HG03135 (cell line): ENCODE measurements at regions not wholly inside any gene's neighbourhood (a gene's known extent, or its start where the extent isn't known, plus 50 kb on each side); places are given as distances from the start of the nearest gene placed in this dataset.
"Not testable (repeated sequence)": the region's sequence is repeated elsewhere in the genome, so short reads cannot be mapped to it uniquely, and the experiment has no call there.

ENCODE experiments used
- ATAC-seq: cut with Tn5 transposase; IDR thresholded peaks from one replicate; pipeline ENCODE4 v1.9.1; 2021; ENCODE audit warnings: mild to moderate bottlenecking, moderate library complexity; ENCODE audit not compliant: unreplicated experiment

GRCh38 chr1:200284236-200284635, 125.6 kb downstream of the ZNF281 start:
- ATAC-seq: not testable (repeated sequence)

DNA sequence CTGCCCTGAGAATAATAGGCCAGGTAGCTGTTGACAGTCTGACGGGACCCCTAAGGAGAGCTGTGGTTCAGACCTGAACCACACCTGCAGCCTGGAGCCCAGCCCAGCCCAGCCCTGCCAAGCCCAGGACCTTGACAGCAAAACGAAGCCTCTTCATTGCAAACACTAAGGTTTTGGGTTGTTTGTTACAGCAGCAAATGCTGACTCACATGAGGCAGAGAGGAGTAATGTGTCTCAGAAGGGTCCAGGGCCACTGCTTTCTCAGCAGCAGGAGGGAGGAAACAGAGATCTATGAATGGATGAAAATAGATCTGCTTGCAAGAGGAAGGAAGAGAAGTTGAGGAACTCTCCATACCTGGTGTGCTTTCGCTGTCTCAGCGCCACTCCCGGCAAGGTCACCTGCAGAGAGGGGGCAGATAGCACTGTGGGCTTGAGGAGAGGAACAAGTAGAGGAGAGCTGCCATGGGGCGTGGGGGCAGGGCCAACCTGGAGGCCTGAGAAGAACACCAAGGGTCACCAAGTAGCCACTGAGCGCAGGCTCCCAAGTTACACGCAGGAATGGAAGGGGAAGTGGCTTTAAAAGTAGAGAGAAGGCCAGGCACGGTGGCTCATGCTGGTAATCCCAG, 127.2 kb downstream of the ZNF281 start:
- no peak for ATAC-seq

DNA sequence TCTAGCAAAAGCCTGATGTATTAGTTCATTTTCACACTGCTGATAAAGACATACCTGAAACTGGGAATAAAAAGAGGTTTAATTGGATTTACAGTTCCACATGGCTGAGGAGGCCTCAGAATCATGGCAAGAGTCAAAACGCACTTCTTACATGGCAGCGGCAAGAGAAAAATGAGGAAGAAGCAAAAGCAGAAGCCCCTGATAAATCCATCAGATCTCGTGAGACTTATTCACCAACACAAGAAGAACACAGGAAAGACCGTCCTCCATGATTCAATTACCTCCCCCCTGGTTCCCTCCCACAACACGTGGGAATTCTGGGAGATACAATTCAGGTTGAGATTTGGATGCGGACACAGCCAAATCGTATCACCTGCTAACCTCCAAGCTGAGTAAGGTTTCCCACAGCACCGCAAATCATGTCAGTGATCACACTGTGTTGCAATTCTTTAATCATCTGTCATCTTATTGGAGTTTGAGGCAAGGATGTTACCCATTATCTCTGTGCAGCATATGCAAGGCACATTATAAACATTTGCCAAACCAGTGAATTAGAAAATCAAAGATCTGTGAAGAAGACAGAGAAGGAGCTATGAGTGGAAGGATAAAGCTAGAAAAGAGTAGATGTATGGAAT, 128.5 kb downstream of the ZNF281 start:
- no peak for ATAC-seq

DNA sequence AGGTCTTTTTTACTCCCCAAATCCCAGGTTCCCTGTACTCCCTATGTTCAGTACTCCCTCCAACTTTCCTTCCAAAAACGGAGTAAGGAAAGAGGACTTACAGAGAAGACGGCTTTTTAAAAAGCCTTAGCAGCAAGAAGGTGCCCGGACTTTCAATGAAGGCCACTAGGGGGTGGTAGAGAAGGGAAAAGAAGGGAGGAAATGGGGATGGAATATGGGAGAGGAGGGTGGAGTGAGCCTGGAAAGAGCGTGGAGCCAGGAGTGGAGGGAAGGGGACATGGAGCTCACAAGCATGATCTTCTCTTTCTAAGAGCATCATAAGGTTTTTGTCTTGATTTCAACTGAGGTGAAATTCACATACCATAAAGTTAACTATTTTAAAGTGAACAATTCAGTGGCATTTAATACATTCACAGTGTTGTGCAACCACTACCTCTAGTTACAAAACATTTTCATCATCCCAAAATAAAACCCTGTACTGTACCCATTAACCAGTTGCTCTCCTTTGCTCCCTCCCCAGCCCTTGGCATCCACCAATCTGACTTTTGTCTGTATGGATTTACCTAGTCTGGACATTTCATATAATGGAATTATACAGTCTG, 129.9 kb downstream of the ZNF281 start:
- no peak for ATAC-seq

- ATAC-seq: no peak
Measured at GRCh38 chr1:200275816-200276453, 133.9 kb downstream of the ZNF281 start.

GRCh38 chr1:200275415-200275814, 134.4 kb downstream of the ZNF281 start:
- no peak for ATAC-seq

GRCh38 chr1:200274116-200274515, 135.7 kb downstream of the ZNF281 start:
- ATAC-seq: no peak

GRCh38 chr1:200272481-200273068, 137.3 kb downstream of the ZNF281 start:
- no peak for ATAC-seq

DNA sequence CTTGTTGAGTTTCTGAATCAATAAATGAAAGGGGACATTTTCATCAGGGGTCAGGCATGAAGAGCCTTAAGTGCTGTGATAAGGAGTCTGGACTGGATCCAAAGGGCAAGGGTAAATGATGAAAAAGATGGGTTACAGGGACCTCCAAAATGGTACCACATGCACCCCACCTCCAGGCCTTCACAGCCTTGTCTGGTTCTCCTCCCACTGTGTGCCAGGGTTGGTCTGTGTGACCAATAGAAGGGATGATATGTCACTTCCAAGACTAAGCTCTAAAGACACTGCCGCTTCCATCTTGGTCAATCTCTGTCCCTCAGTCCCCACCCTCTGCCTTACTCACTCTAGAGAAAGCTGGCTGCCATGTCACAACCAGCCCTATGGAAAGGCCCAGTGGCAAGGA, 140.6 kb downstream of the ZNF281 start:
- no peak for ATAC-seq

- no peak for ATAC-seq
Measured at GRCh38 chr1:200267937-200268336, 141.9 kb downstream of the ZNF281 start.

DNA sequence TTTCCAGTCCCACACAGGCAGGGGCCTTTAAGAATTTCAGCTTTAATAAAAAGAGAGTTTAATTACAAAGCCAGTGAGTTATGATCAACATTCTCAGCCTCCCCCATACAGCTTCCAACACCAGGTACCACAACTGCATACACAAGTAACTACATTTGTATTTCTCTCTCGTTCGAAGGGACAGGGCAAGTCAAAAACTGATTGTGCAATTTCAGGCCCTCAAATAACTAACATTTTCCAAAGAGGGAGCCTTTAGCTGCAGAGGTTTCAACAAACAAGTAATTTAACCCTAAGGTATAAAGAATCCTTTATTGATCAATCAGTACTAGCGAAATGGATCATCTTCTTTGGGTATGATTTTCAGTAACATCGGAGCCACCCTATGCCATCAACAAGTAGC, 142.4 kb downstream of the ZNF281 start:
- no peak for ATAC-seq

DNA sequence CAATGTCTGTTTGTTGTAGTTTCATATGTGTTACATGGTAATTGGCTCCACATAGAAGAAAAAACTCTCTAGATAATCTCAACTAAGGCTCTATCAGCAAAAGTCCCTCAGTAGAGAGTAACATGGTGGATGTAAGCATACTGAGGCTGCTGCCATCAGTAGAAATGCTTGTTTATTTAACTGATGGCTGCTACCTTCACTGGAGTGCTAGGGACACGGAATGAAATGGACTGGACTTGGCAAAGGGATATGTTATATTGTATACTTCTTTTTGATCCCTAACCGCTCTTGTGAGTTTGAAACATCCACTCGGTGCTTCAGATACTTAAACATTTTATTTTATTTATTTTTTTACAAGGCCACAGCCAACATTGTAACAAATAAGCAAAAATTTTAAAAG, 143.0 kb downstream of the ZNF281 start:
- no peak for ATAC-seq

GRCh38 chr1:200265881-200266280, 144.0 kb downstream of the ZNF281 start:
- no peak for ATAC-seq

- no peak for ATAC-seq
Measured at GRCh38 chr1:200265104-200265503, 144.7 kb downstream of the ZNF281 start.

DNA sequence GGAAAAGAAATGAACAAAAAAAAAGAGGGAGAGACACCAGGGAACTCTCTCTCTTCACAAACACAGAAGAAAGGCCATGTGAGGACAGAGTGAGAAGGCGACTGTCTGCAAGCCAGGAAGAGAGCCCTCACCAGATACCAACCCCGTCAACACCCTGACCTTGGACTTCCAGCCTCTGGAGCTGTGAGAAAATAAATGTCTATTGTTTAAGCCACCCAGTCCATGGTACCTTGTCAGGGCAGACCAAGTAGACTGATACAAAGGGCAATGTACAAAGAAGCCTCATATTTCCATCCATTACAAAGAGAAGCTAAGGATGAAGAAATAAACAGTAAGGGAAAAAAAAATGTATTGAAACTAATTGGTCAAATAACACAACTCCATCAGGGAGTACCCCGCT, 146.6 kb downstream of the ZNF281 start:
- ATAC-seq: no peak

DNA sequence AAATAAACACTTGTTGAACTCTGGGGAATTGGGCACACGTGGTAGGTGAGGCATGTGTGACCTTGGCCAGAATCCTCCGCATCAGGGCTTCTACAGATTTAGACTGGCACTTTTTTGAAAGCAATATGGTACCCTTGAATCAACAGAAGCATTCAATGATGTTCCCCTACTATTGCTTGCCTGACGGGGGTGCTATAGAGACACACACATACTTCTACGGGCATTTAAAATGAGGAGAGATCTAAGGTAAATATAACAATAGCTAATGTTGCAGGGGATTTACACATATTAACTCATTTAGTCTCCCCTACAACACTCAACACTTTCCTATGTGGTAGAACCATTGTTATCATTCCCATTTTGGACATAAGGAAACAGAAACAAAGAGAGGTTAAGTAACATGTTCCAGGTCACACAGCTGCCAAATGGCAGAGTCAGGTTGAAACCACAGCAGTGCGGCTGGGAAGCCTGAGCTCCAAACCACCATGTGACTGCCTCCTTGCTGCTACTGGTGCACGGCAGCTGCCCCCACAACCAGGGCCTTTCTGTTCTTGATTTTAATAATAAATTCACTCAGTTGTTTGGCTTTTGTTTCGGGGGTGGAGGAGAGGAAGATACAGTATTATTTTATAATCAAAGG, 147.4 kb downstream of the ZNF281 start:
- ATAC-seq: no peak

DNA sequence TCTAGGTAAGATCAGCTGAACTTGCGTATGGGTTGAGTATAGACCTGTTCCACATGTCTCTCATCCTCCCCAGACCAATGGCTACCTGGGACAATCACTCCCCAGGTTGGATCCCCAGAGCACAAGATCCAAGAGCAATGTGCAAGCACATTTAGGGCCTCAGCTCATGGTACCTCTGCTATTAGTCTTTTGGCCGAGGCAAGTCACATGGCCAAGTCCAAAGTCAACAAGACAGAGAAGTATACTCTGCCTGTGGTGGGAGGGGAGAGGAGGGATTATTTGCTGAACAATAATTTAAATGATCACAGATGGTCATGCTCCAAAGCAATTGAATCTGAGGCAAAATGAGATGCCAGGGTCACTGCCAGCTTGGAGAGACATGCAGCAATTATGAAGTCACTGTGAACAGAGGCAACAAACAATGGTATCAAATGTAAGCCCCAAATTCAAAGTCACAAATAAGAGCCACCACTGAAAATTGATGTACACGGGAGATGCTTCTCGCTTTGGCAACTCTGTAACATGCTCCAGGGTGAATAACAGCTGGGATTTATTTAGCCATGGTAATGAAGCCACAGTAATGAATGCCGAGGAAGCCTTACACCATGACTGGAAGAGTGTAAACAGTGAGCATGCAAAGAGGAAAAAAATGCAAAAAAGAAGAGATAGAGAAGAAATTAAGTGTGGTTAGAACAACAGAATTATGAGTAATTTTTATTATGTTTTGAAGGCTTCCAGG, 149.1 kb downstream of the ZNF281 start:
- no peak for ATAC-seq

GRCh38 chr1:200258447-200259375, 151.1 kb downstream of the ZNF281 start:
- ATAC-seq: peak; percentile 72

- no peak for ATAC-seq
Measured at GRCh38 chr1:200257235-200257634, 152.6 kb downstream of the ZNF281 start.
